ENCODE measurements at regions not wholly inside any gene's neighbourhood (a gene's known extent, or its start where the extent isn't known, plus 50 kb on each side); places are given as distances from the start of the nearest gene placed in this dataset.

DNA sequence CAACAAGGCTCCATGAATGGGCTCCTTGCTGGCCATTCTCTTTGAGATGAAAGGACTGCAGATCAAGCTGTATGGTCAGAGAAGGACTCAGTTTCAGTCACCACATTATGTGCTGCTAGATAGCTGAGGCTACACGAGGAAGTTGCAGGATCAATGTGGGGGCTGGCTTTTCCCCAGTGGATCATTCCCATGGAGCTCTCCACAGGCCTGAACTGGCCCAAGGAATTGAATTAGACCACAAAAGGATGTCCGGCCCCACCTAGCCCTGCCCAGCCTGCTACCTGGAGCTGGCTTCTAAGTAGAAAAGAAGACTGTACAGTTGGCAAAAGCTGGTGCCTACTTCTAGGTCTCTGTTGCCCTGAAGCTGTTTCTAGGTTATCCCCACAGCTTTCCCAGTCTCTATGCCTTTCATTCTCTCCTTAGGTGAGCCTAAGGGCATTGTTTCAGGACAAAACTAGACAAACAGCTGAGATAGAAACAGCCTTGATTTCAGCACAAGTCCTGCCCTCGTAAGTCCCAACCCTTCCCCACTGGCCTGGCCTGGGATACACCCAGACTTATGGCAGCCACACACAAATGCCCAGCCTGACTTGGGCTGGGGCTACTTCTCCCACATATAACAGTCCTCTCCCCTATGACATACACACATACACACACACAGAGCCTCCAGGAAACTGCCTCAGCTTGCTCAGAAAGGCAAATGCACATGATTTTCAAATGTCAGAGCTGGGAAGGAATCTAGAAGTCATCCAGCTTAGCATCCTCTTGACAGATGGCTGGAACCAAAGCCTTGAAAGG is 129.1 kb upstream of the NCAM1 start:
- Histone ChIP-seq H3K4me3 (ENCODE audit: low read depth, low read length) (no peak overlapping the region), H3K36me3 (ENCODE audit: control insufficient read depth, insufficient read depth, low read length) (no peaks in the 10 kb centered on the region), H3K27me3 (ENCODE audit: control insufficient read depth, insufficient read depth, low read length) (no peaks in the 10 kb centered on the region)
- FAIRE-seq (no peak), DNase-seq (ENCODE audit: low read depth) (peak; percentile 83)
- TF ChIP-seq, protein P1, sequence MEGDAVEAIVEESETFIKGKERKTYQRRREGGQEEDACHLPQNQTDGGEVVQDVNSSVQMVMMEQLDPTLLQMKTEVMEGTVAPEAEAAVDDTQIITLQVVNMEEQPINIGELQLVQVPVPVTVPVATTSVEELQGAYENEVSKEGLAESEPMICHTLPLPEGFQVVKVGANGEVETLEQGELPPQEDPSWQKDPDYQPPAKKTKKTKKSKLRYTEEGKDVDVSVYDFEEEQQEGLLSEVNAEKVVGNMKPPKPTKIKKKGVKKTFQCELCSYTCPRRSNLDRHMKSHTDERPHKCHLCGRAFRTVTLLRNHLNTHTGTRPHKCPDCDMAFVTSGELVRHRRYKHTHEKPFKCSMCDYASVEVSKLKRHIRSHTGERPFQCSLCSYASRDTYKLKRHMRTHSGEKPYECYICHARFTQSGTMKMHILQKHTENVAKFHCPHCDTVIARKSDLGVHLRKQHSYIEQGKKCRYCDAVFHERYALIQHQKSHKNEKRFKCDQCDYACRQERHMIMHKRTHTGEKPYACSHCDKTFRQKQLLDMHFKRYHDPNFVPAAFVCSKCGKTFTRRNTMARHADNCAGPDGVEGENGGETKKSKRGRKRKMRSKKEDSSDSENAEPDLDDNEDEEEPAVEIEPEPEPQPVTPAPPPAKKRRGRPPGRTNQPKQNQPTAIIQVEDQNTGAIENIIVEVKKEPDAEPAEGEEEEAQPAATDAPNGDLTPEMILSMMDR (IDR thresholded peaks at IDR 0.05; ENCODE audit: insufficient read depth, low read length, severe bottlenecking): no peak

DNA sequence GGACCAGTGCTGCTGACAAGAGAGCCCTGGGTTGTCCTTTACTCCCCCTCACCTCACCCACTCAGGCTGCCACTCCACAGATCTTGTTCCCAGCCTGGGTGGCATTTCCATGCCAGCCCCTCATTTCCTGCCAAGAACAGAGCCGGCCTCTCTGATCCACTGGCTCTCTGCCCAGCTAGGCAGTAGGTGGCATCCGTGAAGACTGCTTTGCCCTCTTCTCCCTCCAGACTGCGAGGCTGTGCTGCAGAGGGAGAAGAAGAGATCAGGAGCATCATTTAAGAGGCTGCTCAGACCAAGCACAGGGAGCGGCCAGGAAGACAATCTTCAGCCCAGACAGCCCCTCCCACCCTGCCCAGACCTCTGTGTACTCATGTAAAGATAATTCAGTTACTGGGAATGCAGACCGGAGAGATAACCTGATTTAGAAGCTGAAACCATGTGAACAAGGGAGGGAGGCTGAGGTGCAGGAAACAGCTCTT is 126.9 kb upstream of the NCAM1 start:
- FAIRE-seq: no peak
- H3K4me3 ChIP-seq (ENCODE audit: low read depth, low read length): no peak overlapping the region
- DNase-seq (ENCODE audit: low read depth): no peak
- TF ChIP-seq, protein P1 (IDR thresholded peaks at IDR 0.05; ENCODE audit: insufficient read depth, low read length, severe bottlenecking): no peak
- H3K27me3 ChIP-seq (ENCODE audit: control insufficient read depth, insufficient read depth, low read length): no peaks in the 10 kb centered on the region
- no peaks in the 10 kb centered on the region for H3K36me3 ChIP-seq (ENCODE audit: control insufficient read depth, insufficient read depth, low read length)

DNA sequence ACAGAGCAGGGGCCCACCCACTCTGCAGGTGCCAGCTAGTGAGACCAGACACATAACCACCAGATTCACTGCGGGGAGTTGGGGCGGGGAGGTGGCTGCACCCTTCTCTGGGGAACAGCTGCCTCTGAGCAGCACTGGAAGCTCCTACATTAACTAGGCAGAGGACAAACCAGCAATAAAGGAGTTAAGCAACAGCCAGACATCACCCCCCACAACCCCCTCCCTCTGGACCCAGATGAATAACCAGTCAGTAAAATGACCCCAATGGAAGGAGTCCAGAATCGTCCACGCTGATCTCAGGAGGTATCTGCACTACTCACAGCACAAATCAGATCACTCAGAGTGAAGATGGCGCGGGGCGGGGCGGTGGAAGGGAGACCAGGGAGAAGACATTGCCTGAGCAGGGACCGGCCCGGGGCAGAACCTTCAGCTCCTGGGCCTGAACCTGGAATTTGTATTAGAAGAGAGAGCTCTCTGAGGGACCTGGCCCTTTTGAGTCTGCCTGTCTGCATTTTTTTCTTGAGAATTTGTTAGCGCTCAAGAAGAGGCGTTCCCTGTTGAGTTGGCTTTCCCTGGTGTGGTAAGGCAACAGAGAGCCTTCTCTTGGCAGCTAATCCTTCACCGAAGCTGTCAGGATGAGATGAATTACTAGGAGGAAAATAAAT is 125.5 kb upstream of the NCAM1 start:
- H3K36me3 ChIP-seq (ENCODE audit: control insufficient read depth, insufficient read depth, low read length): no peaks in the 10 kb centered on the region
- DNase-seq (ENCODE audit: low read depth): no peak
- TF ChIP-seq, protein P1 (IDR thresholded peaks at IDR 0.05; ENCODE audit: insufficient read depth, low read length, severe bottlenecking): no peak
- FAIRE-seq: no peak
- no peaks in the 10 kb centered on the region for H3K27me3 ChIP-seq (ENCODE audit: control insufficient read depth, insufficient read depth, low read length)
- H3K4me3 ChIP-seq (ENCODE audit: low read depth, low read length): no peak overlapping the region

DNA sequence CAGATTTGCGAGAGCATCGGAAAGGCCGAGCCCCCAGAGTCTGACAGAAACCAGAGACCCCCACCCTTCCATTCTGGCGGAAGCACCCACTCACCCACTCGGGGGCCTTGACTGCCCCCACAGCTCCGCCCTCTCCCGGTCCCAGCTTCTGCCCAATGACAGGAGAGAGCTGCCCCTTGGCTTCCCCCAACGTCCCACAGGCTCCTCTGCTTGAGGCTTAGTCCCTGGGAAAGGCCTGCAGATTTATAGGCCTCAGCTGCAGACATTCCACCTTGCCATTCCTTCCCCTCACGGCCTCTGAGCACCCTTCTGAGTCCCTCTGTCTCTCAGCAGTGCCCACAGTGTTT is 125.0 kb upstream of the NCAM1 start:
- FAIRE-seq (no peak), DNase-seq (ENCODE audit: low read depth) (no peak)
- Histone ChIP-seq H3K27me3 (ENCODE audit: control insufficient read depth, insufficient read depth, low read length) (no peaks in the 10 kb centered on the region), H3K4me3 (ENCODE audit: low read depth, low read length) (no peak overlapping the region), H3K36me3 (ENCODE audit: control insufficient read depth, insufficient read depth, low read length) (no peaks in the 10 kb centered on the region)
- TF ChIP-seq, protein P1 (IDR thresholded peaks at IDR 0.05; ENCODE audit: insufficient read depth, low read length, severe bottlenecking): no peak

DNA sequence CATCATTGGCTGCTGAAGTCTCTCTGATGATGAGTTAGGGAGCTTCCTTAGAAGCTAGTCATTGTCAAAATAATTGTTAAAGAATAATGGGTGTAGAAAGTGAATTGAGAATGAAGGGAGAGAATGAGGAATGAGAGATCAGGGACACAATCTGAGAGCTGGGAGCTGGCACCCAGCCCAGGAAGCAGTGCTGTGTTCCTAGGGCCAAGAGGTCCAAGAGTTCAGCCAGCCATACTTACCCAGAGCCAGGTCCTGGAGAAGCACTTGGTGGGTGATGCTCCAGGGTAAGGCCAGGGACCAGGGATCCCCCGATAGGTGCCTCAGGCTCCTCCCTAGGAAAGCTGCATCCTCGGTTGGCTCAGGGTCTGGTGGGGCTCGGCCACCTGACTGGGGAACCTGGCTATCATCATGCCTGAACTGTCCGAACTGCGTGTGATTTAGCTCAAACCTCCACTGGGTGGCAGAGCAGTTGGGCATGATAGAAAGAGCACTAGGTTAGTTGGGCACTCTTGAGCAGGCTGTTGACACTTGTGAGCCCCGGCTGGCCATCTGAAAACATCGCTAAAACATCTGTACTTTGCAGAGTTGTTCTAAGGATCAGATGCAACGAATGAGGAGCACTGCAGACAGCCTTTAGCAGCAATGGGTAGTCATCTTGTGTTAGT is 123.9 kb upstream of the NCAM1 start:
- TF ChIP-seq, protein P1 (IDR thresholded peaks at IDR 0.05; ENCODE audit: insufficient read depth, low read length, severe bottlenecking): peak; percentile 18
- no peak for DNase-seq (ENCODE audit: low read depth)
- Histone ChIP-seq H3K36me3 (ENCODE audit: control insufficient read depth, insufficient read depth, low read length) (no peaks in the 10 kb centered on the region), H3K27me3 (ENCODE audit: control insufficient read depth, insufficient read depth, low read length) (no peaks in the 10 kb centered on the region), H3K4me3 (ENCODE audit: low read depth, low read length) (no peak overlapping the region)
- no peak for FAIRE-seq

All from bronchial epithelial cell (primary cell).